Breast epithelium (tissue), 4 donors: ENCODE measurements at regions not wholly inside any gene's neighbourhood (a gene's known extent, or its start where the extent isn't known, plus 50 kb on each side); places are given as distances from the start of the nearest gene placed in this dataset.

Experiments used
- DNase-seq, 2 donors: peaks; one replicate each; pipeline ENCODE4 v3.0.0-alpha.2; 2019; ENCODE audit warnings: low spot score in 2 of 2
- H3K27ac ChIP-seq, 2 donors: fragments of 200-600 bp; sonication (generic) in 1 of 2; one replicate each; pipeline ENCODE4 v1.5.1; 2016 to 2019; ENCODE audit warnings: mild to moderate bottlenecking in 1 of 2
- H3K27me3 ChIP-seq, 2 donors: fragments of 200-600 bp; sonication (generic) in 1 of 2; one replicate each; pipeline versions ENCODE4 v1.5.1 to v1.6.0; 2017 to 2019; ENCODE audit warnings: control low read depth in 1 of 2, mild to moderate bottlenecking in 1 of 2
- H3K36me3 ChIP-seq: fragments of 200-600 bp; one replicate; pipeline ENCODE4 v1.5.1; 2019
- H3K4me1 ChIP-seq, 2 donors: fragments of 200-600 bp; sonication (generic); one replicate each; pipeline ENCODE4 v1.5.1; 2016 to 2019; ENCODE audit warnings: control low read depth in 1 of 2
- H3K4me3 ChIP-seq, 3 donors: fragments of 200-600 bp; sonication (generic); 1 replicate in 2 of 3; 2 replicates in 1 of 3; pipeline ENCODE4 v1.5.1; 2016 to 2019; ENCODE audit warnings: mild to moderate bottlenecking in 3 of 3, moderate library complexity in 2 of 3
- H3K9me3 ChIP-seq, 2 donors: fragments of 200-600 bp; sonication (generic) in 1 of 2; one replicate each; pipeline ENCODE4 v1.5.1; 2016 to 2019; ENCODE audit warnings: control low read depth in 1 of 2
- CTCF ChIP-seq, 3 donors: fragments of 450-650 bp; IDR thresholded peaks; one replicate each; pipeline ENCODE4 v1.5.1; 2016 to 2017; ENCODE audit warnings: antibody characterized with exemption in 3 of 3, mild to moderate bottlenecking in 3 of 3, moderate library complexity in 3 of 3
- POLR2A ChIP-seq: fragments of 450-650 bp; IDR thresholded peaks from one replicate; pipeline ENCODE4 v1.6.1; 2016; ENCODE audit warnings: antibody characterized with exemption, mild to moderate bottlenecking, moderate library complexity
- POLR2AphosphoS5 ChIP-seq, 3 donors: sonication (generic); formaldehyde crosslinking; IDR thresholded peaks; one replicate each; pipeline ENCODE4 v1.6.1; 2017; ENCODE audit warnings: antibody characterized with exemption in 3 of 3
- intact Hi-C: fragments of 100-400 bp; cut with DNase I; formaldehyde crosslinking; loops from one replicate; pipeline ENCODE4 v1.15.1; 2023; ENCODE audit warnings: low total_unique reads

DNA sequence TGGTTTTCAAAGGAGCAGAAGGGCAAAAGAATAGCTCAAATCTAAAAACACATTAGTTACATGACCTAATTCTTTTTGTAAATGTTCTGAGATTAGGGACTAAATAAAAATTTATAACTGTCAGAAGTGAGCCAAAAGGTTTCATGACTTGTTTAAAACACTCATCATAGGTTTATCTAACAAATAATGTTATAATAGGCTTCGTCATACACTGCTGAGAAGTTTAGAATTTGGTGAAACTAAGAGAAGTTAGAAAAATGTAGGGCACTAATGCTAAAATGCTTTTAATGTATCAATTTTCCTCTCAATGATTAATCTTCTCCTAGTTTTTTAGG is 468.8 kb upstream of the CDIN1 start:
- no peaks in the 10 kb centered on the region for H3K27me3 ChIP-seq
- no peak for DNase-seq
- no peak for TF ChIP-seq CTCF (IDR thresholded peaks at IDR 0.05)
- no peak for TF ChIP-seq POLR2A
- no peak for TF ChIP-seq POLR2AphosphoS5 (IDR thresholded peaks at IDR 0.05)
- H3K9me3 ChIP-seq: no peaks in the 10 kb centered on the region
- H3K4me3 ChIP-seq: no peak overlapping the region
- no peaks in the 10 kb centered on the region for H3K4me1 ChIP-seq
- H3K36me3 ChIP-seq: no peaks in the 10 kb centered on the region
- intact Hi-C loops: no loop called here
- H3K27ac ChIP-seq: no peak overlapping the region

- Histone ChIP-seq H3K4me3 (no peak overlapping the region), H3K36me3 (no peaks in the 10 kb centered on the region), H3K4me1 (no peaks in the 10 kb centered on the region), H3K27ac (no peak overlapping the region), H3K27me3 (no peaks in the 10 kb centered on the region), H3K9me3 (no peaks in the 10 kb centered on the region)
- no peak for DNase-seq
- TF ChIP-seq POLR2AphosphoS5 (IDR thresholded peaks at IDR 0.05): no peak
- no peak for TF ChIP-seq CTCF (IDR thresholded peaks at IDR 0.05)
- TF ChIP-seq POLR2A: no peak
- intact Hi-C loops: no loop called here
Observed at GRCh38 chr15:36117296-36117787, 462.1 kb upstream of the CDIN1 start.

DNA sequence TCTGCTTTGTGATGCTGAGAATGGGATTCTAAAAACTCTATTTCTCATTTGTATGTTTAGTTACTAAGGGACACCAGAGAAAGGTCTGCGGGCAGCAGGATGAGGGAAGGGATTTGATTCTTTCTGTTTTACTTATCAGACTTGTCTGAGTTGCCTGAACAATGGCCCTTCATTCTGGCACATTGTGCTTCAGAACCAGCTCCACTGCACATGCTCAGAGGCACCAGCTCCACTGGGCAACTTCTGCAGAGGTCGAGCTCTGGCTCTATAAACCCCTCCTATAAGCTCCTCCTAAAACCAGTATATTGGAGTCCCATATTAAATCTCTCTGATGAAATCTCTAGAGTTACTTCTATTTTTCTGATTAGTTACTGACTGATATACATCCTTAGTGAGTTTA is 453.2 kb upstream of the CDIN1 start:
- Histone ChIP-seq H3K9me3 (no peaks in the 10 kb centered on the region), H3K27ac (no peak overlapping the region), H3K36me3 (no peaks in the 10 kb centered on the region), H3K4me3 (no peak overlapping the region), H3K27me3 (no peaks in the 10 kb centered on the region), H3K4me1 (no peaks in the 10 kb centered on the region)
- TF ChIP-seq POLR2A (no peak), POLR2AphosphoS5 (IDR thresholded peaks at IDR 0.05) (no peak), CTCF (IDR thresholded peaks at IDR 0.05) (no peak)
- intact Hi-C loops: no loop called here
- no peak for DNase-seq

DNA sequence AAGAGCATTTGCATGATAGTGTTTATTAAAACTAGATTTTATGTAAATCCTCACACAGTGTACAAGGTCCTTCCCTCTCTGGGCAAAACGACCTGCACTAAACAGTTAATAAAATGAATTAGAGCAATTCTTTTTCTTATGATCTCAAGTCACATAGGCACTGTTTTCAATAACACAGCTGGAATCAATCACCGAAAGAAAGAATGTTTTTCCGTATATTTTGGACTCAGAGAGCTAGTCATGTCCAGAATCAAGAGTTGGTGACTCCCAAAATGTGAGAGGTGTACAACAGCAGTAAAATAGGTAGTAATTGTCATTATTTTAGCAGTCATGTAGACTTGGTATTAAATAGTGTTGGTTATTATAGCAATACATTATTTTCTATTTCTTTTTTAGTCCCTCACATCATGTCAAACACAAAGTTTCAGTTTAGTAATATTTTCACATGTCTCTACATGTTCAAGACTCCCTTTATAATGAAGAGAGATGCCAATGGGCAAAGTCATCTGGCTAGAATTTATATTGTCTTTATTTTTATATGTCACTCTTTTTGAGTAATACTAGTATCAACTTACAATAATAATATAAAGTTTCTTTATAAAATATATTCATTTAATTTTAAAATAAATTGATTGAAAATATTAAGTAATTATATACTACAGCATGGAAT is 448.6 kb upstream of the CDIN1 start:
- Histone ChIP-seq H3K27me3 (no peaks in the 10 kb centered on the region), H3K4me1 (no peaks in the 10 kb centered on the region), H3K4me3 (no peak overlapping the region), H3K36me3 (no peaks in the 10 kb centered on the region), H3K27ac (no peak overlapping the region), H3K9me3 (no peaks in the 10 kb centered on the region)
- TF ChIP-seq POLR2AphosphoS5 (IDR thresholded peaks at IDR 0.05) (no peak), CTCF (IDR thresholded peaks at IDR 0.05) (no peak), POLR2A (no peak)
- DNase-seq: no peak
- intact Hi-C loops: no loop called here

- Histone ChIP-seq H3K36me3 (no peaks in the 10 kb centered on the region), H3K9me3 (no peaks in the 10 kb centered on the region), H3K4me1 (no peaks in the 10 kb centered on the region), H3K4me3 (no peak overlapping the region), H3K27ac (no peak overlapping the region), H3K27me3 (no peaks in the 10 kb centered on the region)
- no peak for TF ChIP-seq POLR2AphosphoS5 (IDR thresholded peaks at IDR 0.05)
- no peak for TF ChIP-seq POLR2A
- no peak for TF ChIP-seq CTCF (IDR thresholded peaks at IDR 0.05)
- intact Hi-C loops: no loop called here
- DNase-seq: no peak
Observed at GRCh38 chr15:36133742-36134141, 445.7 kb upstream of the CDIN1 start.
